ENCODE measurements at regions not wholly inside any gene's neighbourhood (a gene's known extent, or its start where the extent isn't known, plus 50 kb on each side); places are given as distances from the start of the nearest gene placed in this dataset.
"Not testable (repeated sequence)": the region's sequence is repeated elsewhere in the genome, so short reads cannot be mapped to it uniquely, and the experiment has no call there.

DNA sequence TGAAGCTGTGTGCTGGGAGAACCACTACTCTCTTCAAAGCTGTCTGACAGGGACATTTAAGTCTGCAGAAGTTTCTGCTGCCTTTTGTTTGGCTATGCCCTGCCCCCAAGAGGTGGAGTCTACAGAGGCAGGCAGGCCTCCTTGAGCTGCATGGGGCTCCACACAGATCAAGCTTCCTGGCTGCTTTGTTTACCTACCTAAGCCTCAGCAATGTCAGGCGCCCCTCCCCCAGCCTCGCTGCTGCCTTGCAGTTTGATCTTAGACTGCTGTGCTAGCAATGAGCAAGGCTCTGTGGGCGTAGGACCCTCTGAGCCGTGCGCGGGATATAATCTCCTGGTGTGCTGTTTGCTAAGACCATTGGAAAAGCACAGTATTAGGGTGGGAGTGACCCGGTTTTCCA is 103.3 kb upstream of the SALL1 start:
- CTCF ChIA-PET, POLR2A ChIA-PET: not testable (repeated sequence)

DNA sequence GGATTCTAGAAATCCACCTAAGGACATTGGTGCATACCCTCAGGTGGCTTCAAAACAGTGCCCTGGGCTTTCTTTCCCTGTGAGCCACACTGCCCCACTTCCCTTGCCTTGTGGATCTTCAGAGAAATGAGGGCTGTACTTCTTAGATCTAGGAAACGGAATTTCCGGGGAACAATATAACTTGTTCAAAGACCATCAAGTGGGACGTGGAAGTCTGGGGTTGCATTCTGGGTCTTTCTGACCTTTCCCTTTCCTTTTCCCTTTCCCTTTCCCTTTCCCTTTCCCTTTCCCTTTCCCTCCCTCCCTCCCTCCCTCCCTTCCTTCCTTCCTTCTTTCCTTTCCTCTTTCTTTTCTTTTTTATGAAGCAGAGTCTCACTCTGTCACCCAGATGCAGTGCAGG is 97.1 kb upstream of the SALL1 start:
- CTCF ChIA-PET: no interaction called here

DNA sequence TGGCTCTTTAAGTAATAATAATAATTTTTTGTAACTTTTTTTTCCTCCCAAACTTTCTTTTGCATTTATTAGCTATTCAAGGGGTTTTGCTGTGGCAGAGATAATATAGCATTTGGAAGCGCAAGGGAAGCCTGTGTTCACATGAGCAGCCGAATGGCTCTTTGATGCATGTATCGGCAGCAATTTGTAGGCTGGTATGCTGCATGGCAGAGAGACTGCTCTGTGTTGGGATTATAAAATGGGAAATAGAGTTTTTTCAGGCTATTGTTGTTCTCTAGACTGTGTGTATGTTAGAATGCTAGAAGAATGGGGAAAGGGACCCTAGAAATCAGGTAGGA is 94.6 kb upstream of the SALL1 start:
- POLR2A ChIA-PET: interaction anchor here (0.5 kb wide), 1 partner anchor 12 kb away, joined by 3 read pairs; no protein-coding TSS in a partner anchor
- CTCF ChIA-PET: interaction anchor here (0.6 kb wide), 1 partner anchor 10 kb away, joined by 3 read pairs; no protein-coding TSS in a partner anchor

More for the DNA sequence above, 97.1 kb upstream of the SALL1 start:
- POLR2A ChIA-PET: no interaction called here

DNA sequence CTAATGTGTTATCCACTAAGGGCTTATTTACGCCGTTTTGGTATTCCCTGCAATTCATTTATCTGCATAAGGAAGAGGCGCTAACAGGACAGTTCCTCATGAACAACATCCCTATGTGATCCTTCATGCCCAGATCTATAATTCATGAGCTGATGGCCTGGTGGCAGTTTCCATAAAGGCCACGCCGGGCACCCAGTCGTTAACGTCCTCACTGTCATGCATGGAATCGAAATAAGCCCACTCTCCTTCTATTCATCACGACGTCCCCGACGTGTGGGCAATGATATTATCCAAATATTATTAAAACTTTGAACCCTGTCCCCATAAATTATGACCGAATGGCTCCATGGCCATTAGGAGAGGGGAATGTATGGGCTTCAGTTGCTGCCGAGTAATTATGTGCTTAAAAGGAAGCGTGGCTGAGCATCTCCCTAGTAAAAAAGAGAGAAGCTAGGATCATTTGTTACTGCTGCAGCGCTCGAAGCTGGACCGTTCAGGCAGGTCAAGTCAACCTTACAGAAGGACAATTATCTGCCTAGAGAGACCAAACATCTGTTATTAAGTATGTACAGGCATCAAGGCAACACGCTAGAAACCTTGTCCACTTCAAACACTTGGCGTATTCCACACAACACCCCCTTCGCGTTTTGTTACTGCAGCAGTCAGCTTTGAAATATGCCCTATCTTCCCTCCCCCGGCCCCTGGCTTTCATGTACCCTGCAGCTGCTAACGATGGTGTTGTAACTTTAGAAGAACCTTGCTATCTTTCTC is 94.0 kb upstream of the SALL1 start:
- POLR2A ChIA-PET: interaction anchor here (0.5 kb wide), 1 partner anchor 11 kb away, joined by 3 read pairs; no protein-coding TSS in a partner anchor
- CTCF ChIA-PET: interaction anchor here (0.6 kb wide), 1 partner anchor 9 kb away, joined by 3 read pairs; no protein-coding TSS in a partner anchor

GRCh38 chr16:51243936-51244436 is 92.9 kb upstream of the SALL1 start:
- POLR2A ChIA-PET: no interaction called here
- CTCF ChIA-PET: no interaction called here

DNA sequence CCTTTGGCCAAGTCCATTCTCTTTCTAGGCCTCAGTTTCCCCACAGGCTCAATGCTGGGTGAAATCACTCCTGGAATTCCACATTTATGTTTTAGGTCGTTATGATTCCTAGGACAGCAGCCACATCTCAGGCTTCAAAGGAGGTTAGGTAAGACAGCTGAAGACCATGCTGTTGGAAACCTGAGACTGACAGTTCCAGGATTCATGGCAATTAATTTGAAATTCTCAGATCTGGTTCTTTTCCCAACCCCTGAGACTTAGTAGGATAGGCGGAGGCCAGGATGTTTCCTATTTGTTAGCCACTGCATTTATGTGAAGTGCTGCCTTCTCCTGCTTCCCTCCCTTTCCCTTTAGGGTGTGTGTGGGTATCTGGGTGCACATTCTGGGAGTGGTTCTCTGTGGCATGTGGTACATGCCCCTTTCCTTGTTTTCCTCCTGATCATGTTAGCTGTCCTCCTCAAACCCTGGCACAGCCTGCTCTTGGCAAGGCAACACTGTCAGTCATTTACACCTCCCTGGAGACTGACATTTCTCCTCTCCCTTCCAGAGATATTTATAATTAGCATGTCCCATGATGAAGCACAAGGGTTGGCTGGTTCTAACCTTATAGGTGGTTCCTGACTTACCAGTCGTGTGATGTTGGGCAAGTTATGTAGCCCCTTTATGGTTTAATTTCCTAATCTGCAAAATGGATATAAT is 91.4 kb upstream of the SALL1 start:
- ChIA-PET CTCF (no interaction called here), POLR2A (no interaction called here)

DNA sequence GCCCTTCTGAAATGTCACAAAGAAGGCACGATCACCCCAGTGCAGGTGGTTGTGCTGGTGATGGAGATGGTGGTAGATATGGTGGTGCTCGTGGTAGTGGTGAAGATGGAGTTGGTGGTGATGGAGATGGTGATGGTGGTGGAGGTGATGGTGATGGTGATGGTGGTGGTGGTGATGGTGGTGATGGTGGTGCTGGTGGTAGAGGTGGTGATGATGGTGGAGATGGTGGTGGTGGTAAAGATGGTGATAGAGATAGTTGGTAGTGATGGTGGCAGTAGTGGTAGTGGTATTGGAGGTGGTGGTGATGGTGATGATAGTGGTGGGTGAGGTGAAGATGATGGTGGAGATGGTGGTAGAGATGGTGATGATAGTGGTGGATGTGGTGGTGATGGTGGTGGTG is 88.1 kb upstream of the SALL1 start:
- ChIA-PET POLR2A (no interaction called here), CTCF (no interaction called here)

DNA sequence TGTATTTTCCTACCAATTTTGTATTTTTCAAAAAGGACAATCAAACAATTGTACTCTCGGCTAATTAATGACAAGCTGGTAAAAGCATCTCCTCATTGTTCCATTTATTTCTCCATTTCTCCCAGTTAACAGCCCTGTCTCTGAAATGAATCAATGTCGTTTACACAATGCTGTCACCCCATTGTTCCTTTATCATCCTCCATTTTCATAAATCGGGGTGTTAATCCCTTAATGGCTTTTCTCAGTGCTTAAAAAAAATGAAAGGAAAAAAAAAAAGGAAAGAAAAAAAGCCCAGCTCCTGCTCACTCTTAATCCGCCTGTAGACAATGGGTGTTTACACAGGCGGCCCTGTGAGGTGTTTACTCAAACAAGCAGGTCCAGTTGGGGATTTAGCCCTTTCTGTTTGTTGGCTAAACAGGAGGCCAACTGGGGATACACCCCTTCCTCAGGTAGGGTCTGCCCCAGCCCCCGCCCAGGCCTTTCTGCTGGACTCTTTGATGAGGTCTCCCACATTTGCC is 86.8 kb upstream of the SALL1 start:
- CTCF ChIA-PET: no interaction called here
- POLR2A ChIA-PET: no interaction called here

DNA sequence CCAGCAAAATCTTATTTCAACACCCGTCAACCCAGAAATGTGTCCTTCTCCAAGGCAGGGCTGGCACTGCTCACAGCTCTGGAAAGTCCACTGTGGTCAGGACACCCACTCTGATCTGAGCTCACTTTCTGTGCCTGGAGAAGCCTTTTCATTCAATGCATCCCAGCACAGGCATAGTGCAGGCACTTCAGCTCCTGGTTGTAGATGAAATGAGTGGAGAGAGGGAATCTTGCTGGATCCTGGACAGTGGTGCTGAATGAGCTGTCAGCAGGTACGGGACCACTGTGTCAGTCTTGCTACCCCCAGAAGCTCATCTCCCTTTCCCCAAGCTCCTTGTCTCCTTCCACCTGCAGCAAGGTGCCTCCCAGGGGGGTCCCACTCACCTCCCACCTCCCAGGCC is 86.1 kb upstream of the SALL1 start:
- POLR2A ChIA-PET: no interaction called here
- CTCF ChIA-PET: no interaction called here

- ChIA-PET POLR2A (no interaction called here), CTCF (no interaction called here)
Measured at GRCh38 chr16:51236583-51236982, 85.5 kb upstream of the SALL1 start.

GRCh38 chr16:51231702-51232101 is 80.6 kb upstream of the SALL1 start:
- CTCF ChIA-PET: no interaction called here
- POLR2A ChIA-PET: no interaction called here

DNA sequence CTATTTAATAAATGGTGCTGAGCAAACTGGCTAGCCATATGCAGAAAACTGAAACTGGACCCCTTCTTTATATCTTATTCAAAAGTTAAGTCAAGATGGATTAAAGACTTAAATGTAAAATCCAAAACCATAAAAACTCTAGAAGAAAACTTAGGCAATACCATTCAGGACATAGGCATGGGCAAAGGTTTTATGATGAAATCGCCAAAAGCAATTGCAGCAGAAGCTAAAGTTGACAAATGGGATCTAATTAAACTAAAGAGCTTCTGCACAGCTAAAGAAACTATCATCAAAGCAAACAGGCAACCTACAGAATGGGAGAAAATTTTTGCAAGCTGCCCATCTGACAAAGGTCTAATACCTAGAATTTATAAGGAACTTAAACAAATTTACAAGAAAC is 79.0 kb upstream of the SALL1 start:
- CTCF ChIA-PET: not testable (repeated sequence)

GRCh38 chr16:51228097-51228659 is 77.1 kb upstream of the SALL1 start:
- ChIA-PET POLR2A (no interaction called here), CTCF (no interaction called here)

More for the DNA sequence above, 79.0 kb upstream of the SALL1 start:
- POLR2A ChIA-PET: not testable (repeated sequence)

DNA sequence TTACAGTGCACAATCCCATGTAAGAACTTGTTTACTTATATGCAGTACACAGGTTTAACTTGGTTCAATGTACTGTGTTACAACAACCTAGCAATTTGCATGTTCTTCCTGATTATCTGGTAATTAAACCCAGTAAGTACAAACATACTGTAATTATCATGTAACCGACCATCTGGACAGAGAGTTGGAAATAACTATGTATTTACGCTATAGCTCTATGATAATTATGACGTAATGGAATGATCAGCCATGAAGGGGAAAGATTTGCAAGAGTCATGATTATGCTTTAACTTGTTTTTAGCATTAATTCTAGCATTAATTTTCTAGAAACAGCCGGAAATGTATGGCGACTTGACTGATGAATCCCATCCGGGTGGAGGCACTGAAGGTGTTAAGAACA is 74.8 kb upstream of the SALL1 start:
- ChIA-PET CTCF (no interaction called here), POLR2A (no interaction called here)

DNA sequence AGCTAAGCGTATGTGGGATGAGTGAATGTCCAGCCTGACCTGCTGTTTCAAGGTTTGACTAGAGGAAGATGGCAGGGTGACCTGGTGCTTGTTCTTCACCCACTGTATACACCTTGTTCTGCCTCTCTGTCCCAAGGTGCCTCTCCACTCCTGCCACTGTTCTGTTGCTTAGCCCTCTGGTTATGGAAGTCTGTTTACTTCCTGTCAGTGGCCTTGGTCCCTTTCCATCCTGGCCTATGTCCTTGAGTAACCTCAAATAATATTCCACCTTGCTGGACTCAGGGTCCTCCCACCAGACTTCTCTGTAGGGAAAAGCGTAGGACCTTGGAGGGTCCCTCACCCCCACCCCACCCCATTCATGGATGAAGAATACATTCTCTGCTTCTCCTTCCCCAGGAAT is 73.2 kb upstream of the SALL1 start:
- POLR2A ChIA-PET: no interaction called here
- CTCF ChIA-PET: no interaction called here

DNA sequence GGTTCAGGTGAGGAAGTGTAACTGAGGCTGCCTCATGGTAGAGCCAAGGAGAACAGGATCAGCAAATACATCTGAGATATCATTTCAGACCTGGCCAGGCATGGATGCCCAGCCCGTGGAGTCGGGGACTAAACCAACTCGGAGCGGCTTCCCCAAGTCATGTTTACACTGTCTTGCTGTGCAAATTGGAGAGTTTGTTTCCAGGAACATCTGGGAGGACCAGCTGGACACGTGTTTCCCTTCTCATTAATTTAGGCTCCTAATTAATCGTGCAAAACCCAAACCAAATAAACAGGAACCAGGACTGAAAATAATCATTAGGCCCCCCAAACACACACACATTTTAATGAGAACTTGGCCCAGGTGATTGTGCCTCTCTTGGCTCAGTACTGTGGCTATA is 70.9 kb upstream of the SALL1 start:
- CTCF ChIA-PET: no interaction called here
- POLR2A ChIA-PET: no interaction called here

GRCh38 chr16:51211148-51211547 is 60.1 kb upstream of the SALL1 start:
- ChIA-PET CTCF (no interaction called here), POLR2A (no interaction called here)

DNA sequence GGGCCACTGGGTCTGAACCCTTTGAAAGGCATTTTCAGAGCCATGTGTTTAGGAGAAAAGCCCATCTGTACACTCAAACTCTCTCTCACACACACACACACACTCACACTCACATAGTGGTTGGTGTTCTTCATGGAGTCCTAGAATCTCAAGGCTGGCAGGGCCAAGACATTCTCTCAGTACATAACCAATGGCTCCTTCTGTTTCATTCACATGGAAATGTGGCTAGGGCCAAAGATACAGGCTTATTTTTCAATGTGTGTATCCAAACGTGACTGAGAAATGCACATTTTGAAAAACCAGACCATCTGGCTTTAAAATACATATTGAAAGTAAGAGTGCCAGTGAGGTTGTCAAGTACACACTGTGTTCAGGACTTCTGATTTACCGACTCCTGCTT is 59.0 kb upstream of the SALL1 start:
- ChIA-PET CTCF (no interaction called here), POLR2A (no interaction called here)

DNA sequence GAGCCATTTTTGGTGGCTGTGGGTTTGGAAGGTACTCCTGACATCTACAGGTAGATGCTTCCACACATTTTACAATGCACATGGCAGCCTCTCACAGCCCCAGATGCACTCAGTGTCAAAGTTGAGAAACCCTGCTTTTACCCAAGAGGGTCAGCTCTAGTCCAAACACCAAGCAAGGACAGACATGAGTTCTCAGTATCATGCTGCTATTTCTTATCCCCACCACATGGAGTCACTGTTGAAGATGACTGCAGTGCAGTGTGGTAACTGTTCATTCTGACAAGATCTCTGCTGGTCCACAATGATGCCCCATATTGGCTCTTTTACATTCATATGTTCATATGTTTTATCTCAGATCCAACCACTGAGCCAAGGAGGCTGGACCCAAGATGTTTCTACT is 50.5 kb upstream of the SALL1 start:
- ChIA-PET POLR2A (no interaction called here), CTCF (no interaction called here)
